Epithelial cell of esophagus (primary cell): ENCODE measurements at regions not wholly inside any gene's neighbourhood (a gene's known extent, or its start where the extent isn't known, plus 50 kb on each side); places are given as distances from the start of the nearest gene placed in this dataset.
"Not testable (repeated sequence)": the region's sequence is repeated elsewhere in the genome, so short reads cannot be mapped to it uniquely, and the experiment has no call there.

Source experiments
- DNase-seq: peaks from one replicate; pipeline ENCODE4 v3.0.0; 2010; ENCODE audit warnings: low read depth
- H3K4me3 ChIP-seq: 2 replicates; pipeline ENCODE4 v1.5.1; 2011; ENCODE audit warnings: mild to moderate bottlenecking, low read length, control low read depth
- CTCF ChIP-seq: IDR thresholded peaks from 2 replicates; pipeline ENCODE4 v1.5.1; 2011; ENCODE audit warnings: low read depth, mild to moderate bottlenecking, low read length, control low read depth, inconsistent platforms; ENCODE audit not compliant: insufficient read depth; ENCODE audit errors: missing control alignments

DNA sequence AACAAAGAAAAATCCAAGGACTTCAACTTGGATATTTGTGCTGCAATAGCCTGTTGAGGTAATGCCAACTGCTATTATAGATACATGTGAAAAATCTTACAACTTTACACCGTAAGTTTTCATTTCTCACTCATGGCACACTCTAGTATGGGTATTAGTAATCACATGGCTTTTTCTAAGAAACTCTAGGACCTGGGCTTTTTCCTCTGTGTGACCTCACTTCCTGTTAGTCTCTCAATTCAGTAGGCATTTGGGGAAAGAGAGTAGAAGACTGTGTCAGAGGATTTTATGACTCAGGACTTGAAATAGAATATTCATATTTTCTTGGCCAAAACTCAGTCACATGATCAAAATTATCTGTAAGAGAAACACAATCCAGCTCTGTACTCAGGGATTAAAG, 1049.9 kb downstream of the REEP3 start:
- no peak for DNase-seq
- H3K4me3 ChIP-seq = no peak overlapping the region
- TF ChIP-seq CTCF = no peak

GRCh38 chr10:64573623-64574325, 1052.6 kb downstream of the REEP3 start:
- no peak for DNase-seq
- H3K4me3 ChIP-seq = no peak overlapping the region
- TF ChIP-seq CTCF = no peak

GRCh38 chr10:64574371-64574770, 1053.2 kb downstream of the REEP3 start:
- H3K4me3 ChIP-seq = no peak overlapping the region
- no peak for TF ChIP-seq CTCF
- no peak for DNase-seq

DNA sequence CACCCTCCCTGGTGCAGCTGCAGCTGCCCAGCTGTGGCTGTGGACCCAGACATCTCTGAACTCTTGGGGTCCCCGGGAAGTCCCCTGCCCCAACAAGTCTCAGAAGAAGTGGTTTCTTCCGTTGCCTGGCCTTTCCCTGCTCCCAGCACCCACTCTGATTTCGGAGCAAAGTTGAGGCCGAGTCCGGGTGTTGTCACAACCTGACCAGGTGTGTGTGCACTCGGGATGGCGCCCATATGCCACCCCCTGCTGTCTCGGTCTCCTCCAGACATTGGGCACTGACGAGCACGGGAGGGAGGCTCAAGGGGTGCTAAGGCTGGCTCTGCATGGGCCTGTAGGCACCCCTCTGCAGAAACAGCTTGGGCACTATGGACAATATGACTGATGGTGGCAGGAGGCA, 1055.3 kb downstream of the REEP3 start:
- no peak for TF ChIP-seq CTCF
- no peak overlapping the region for H3K4me3 ChIP-seq
- DNase-seq = no peak

GRCh38 chr10:64578757-64579156, 1057.6 kb downstream of the REEP3 start:
- not testable (repeated sequence) for H3K4me3 ChIP-seq, DNase-seq

DNA sequence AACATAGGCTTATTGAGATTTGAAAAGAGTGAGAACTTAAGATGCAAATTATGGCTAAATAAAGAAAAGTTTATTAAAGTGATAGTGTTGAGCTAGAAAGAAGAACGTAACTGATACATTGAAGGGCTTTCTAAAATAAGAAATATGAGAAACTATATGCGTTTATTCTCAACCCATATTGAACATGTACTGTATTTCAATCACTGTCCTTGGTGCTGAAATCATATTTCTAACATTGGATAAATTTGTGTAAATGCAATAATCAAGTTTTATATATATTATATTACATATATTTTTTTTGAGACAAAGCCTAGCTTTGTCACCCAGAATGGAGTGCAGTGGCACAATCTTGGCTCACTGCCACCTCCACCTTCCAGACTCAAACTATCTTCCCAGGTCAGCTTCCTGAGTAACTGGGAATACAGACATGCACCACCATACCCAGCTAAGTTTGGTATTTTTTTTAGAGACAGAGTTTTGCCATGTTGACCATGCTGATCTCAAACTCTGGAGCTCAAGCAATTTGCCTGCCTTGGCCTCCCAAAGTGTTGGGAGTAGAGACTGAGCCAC, 1065.8 kb downstream of the REEP3 start:
- no peak overlapping the region for H3K4me3 ChIP-seq
- TF ChIP-seq CTCF = no peak
- DNase-seq = peak; percentile 2

DNA sequence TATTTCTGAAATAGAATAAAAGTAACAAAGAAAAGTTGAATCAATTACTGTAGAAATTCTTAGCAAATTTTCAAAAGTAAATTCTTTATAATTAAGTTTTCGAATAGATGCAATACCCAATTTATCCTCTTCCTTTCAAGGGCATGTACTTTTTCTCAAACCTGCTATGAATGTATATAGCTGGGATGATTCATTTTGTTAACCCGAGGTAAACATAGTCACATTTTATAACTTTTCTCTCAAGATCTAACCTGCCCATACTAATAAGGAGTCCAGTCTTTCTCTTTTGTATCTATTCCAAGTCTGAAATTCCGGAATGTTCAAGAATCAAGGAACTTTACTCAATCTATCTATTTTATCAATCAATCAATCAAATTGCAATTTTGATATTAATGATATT, 1072.9 kb downstream of the REEP3 start:
- TF ChIP-seq CTCF = no peak
- H3K4me3 ChIP-seq = no peak overlapping the region
- DNase-seq = no peak
